ENCODE measurements at regions not wholly inside any gene's neighbourhood (a gene's known extent, or its start where the extent isn't known, plus 50 kb on each side); places are given as distances from the start of the nearest gene placed in this dataset.

DNA sequence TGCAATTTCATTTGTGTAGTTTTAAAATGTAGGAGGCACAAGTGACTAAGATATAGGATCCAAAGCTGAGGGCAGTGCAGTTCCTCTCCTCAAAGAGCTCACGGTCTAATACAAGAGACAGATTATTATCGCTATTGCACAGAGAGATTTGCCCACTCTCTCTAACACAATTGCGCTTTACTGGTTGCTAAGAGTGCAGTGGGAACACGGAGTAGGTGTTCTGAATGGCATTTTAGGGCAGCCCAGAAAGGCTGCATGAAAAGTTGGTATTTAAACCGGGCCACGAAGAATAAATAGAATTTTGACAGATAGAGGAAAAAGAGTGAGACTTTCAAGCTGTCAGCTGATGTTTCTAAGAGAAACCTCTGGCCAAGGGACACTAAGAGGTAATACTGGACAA lies 79.5 kb downstream of the BLID start:
- no peak for DNase-seq
- Histone ChIP-seq H3K27ac (peak overlapping the region in 1 of 10 donors; percentile 4), H3K36me3 (no peaks in the 10 kb centered on the region), H3K4me3 (no peak overlapping the region), H3K27me3 (no peaks in the 10 kb centered on the region), H3K9me3 (no peaks in the 10 kb centered on the region), H3K4me1 (peaks cover 0 to 22% (median 7%) of the 10 kb centered on the region in 9 donors)
- 82 to 85% methylated on average over 6 of the region's 6 CpGs for WGBS, 2 donors
- intact Hi-C loops (cut with DNase I): loop anchor here in 1 of 10 donors (10.0 kb wide), 2 partner anchors 168 to 382 kb away; no protein-coding TSS in a partner anchor
- no peak for ATAC-seq
- TF ChIP-seq, protein P1, sequence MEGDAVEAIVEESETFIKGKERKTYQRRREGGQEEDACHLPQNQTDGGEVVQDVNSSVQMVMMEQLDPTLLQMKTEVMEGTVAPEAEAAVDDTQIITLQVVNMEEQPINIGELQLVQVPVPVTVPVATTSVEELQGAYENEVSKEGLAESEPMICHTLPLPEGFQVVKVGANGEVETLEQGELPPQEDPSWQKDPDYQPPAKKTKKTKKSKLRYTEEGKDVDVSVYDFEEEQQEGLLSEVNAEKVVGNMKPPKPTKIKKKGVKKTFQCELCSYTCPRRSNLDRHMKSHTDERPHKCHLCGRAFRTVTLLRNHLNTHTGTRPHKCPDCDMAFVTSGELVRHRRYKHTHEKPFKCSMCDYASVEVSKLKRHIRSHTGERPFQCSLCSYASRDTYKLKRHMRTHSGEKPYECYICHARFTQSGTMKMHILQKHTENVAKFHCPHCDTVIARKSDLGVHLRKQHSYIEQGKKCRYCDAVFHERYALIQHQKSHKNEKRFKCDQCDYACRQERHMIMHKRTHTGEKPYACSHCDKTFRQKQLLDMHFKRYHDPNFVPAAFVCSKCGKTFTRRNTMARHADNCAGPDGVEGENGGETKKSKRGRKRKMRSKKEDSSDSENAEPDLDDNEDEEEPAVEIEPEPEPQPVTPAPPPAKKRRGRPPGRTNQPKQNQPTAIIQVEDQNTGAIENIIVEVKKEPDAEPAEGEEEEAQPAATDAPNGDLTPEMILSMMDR (IDR thresholded peaks at IDR 0.05): no peak

DNA sequence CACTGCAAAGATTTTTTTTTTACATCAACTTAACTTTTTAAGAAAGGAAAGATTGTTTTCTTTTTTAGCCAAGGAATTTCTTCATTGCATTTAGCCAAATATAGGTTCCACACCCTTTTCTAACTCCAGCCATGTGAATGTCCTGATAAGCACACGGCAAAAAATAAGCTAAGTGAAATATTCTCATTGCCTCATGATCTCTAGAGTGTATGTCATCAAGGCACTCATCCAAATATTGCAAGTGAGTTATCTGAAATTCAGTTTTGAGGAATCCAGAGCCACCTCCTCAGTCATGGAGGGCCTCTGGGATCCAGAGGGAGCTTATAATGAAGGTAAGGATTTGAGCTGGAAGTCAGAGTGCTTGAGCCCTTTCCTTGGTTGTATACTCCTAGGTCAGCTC lies 80.0 kb downstream of the BLID start:
- Histone ChIP-seq H3K9me3 (no peaks in the 10 kb centered on the region), H3K27ac (peak overlapping the region in 1 of 10 donors; percentile 4), H3K4me1 (peaks cover 0 to 22% (median 7%) of the 10 kb centered on the region in 9 donors), H3K27me3 (no peaks in the 10 kb centered on the region), H3K4me3 (no peak overlapping the region), H3K36me3 (no peaks in the 10 kb centered on the region)
- TF ChIP-seq, protein P1 (IDR thresholded peaks at IDR 0.05): no peak
- 12 to 18% methylated on average over 1 of the region's 1 CpG for WGBS, 2 donors
- DNase-seq (no peak), ATAC-seq (peak in 2 of 8 donors; percentile 31 to 71)
- intact Hi-C loops (cut with DNase I): loop anchor here in 1 of 10 donors (10.0 kb wide), 2 partner anchors 169 to 381 kb away; no protein-coding TSS in a partner anchor

- TF ChIP-seq, protein P1 (IDR thresholded peaks at IDR 0.05): no peak
- Histone ChIP-seq H3K4me1 (peaks cover 0 to 22% (median 7%) of the 10 kb centered on the region in 9 donors), H3K4me3 (no peak overlapping the region), H3K27me3 (no peaks in the 10 kb centered on the region), H3K27ac (no peak overlapping the region), H3K9me3 (peaks cover 0 to 8% (median 0%) of the 10 kb centered on the region in 11 donors), H3K36me3 (no peaks in the 10 kb centered on the region)
- no peak for DNase-seq
- WGBS, 2 donors: 89 to 94% methylated on average over 2 of the region's 2 CpGs
- intact Hi-C loops (cut with DNase I): loop anchor here in 1 of 10 donors (10.0 kb wide), 2 partner anchors 171 to 379 kb away; no protein-coding TSS in a partner anchor
- no peak for ATAC-seq
Observed at GRCh38 chr11:122033631-122034030, 82.4 kb downstream of the BLID start.

DNA sequence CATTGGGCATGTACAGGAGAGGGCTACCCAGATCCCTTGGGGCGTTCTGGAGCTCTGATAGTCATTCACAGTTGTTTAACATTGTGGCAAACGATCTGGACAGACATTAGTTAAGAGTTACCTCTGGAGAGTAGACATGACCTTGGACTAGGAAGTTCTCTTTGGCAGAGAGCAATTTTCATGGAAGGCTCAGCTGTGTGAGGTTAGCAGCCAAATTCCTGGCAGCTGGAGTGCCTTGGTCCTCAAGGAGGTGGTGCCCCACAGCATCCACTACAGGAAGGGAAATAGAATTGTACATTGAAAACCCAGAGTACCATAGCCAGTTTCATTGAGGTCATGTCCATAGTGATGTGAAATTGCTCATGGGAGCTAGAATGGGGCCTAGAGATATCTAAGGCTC lies 82.8 kb downstream of the BLID start:
- H3K4me1 ChIP-seq: peaks cover 0 to 22% (median 7%) of the 10 kb centered on the region in 9 donors
- 70 to 84% methylated on average over 2 of the region's 2 CpGs for WGBS, 2 donors
- DNase-seq (no peak), ATAC-seq (peak in 1 of 8 donors; percentile 28)
- H3K27ac ChIP-seq: no peak overlapping the region
- TF ChIP-seq, protein P1 (IDR thresholded peaks at IDR 0.05): no peak
- H3K36me3 ChIP-seq: no peaks in the 10 kb centered on the region
- intact Hi-C loops (cut with DNase I): loop anchor here in 1 of 10 donors (10.0 kb wide), 2 partner anchors 172 to 378 kb away; no protein-coding TSS in a partner anchor
- H3K27me3 ChIP-seq: no peaks in the 10 kb centered on the region
- peaks cover 0 to 8% (median 0%) of the 10 kb centered on the region in 11 donors for H3K9me3 ChIP-seq
- H3K4me3 ChIP-seq: no peak overlapping the region

All from heart right ventricle (tissue), 16 donors.